GM13976 (cell line): ENCODE measurements at regions not wholly inside any gene's neighbourhood (a gene's known extent, or its start where the extent isn't known, plus 50 kb on each side); places are given as distances from the start of the nearest gene placed in this dataset.

Experiments used
- DNase-seq: peaks from one replicate; pipeline ENCODE4 v3.0.0; 2012; ENCODE audit warnings: low spot score
- in situ Hi-C: fragments of 300-500 bp; cut with MboI; formaldehyde crosslinking; loops from one replicate; pipeline ENCODE4 v1.12.0; 2022; ENCODE audit warnings: low sequenced_read_pairs, mixed read lengths, inconsistent platforms; ENCODE audit not compliant: unreplicated experiment
- TF ChIP-seq, protein P1 (sequence below): IDR thresholded peaks from 2 replicates; pipeline ENCODE4 v1.5.1; 2012; ENCODE audit warnings: borderline replicate concordance, mild to moderate bottlenecking; ENCODE audit not compliant: insufficient read depth; ENCODE audit errors: extremely low read depth, missing control alignments, control extremely low read depth

GRCh38 chr5:168198359-168198758 is 93.1 kb upstream of the WWC1 start:
- in situ Hi-C loops, result no loop called here
- DNase-seq, result no peak
- TF ChIP-seq, protein P1, sequence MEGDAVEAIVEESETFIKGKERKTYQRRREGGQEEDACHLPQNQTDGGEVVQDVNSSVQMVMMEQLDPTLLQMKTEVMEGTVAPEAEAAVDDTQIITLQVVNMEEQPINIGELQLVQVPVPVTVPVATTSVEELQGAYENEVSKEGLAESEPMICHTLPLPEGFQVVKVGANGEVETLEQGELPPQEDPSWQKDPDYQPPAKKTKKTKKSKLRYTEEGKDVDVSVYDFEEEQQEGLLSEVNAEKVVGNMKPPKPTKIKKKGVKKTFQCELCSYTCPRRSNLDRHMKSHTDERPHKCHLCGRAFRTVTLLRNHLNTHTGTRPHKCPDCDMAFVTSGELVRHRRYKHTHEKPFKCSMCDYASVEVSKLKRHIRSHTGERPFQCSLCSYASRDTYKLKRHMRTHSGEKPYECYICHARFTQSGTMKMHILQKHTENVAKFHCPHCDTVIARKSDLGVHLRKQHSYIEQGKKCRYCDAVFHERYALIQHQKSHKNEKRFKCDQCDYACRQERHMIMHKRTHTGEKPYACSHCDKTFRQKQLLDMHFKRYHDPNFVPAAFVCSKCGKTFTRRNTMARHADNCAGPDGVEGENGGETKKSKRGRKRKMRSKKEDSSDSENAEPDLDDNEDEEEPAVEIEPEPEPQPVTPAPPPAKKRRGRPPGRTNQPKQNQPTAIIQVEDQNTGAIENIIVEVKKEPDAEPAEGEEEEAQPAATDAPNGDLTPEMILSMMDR, result no peak

GRCh38 chr5:168202996-168203395 is 88.4 kb upstream of the WWC1 start:
- in situ Hi-C loops, result no loop called here
- DNase-seq, result no peak
- TF ChIP-seq, protein P1, result no peak

- TF ChIP-seq, protein P1, result no peak
- DNase-seq, result no peak
- in situ Hi-C loops, result no loop called here
These were observed 87.3 kb upstream of the WWC1 start for GRCh38 chr5:168204165-168204564.

GRCh38 chr5:168207450-168208029 is 83.9 kb upstream of the WWC1 start:
- TF ChIP-seq, protein P1, result no peak
- no peak for DNase-seq
- in situ Hi-C loops, result no loop called here

GRCh38 chr5:168209244-168209995 is 82.0 kb upstream of the WWC1 start:
- no peak for DNase-seq
- in situ Hi-C loops, result no loop called here
- TF ChIP-seq, protein P1, result no peak

DNA sequence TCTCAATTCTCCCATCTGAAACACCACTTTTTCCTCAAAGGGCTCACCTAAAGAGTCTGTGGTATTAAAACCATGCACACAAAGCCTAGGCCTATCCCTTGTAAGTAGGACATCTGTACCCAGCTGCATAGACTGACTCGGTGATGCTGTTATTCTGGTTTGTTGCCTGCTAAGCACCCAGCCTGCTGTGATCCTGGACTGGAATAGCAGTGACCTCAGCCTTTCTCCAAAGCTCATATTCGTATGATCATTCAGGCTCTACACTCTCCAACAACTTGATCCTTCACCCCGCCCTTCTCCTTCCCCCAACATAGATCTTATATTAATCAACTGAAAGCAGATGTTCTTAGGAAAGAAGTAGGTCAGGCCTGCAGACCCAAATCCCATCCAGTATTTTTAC is 81.4 kb upstream of the WWC1 start:
- in situ Hi-C loops, result loop anchor here (10.0 kb wide), 1 partner anchor 485 kb away; no protein-coding TSS in a partner anchor

More for the DNA sequence above, 81.4 kb upstream of the WWC1 start:
- no peak for DNase-seq
- TF ChIP-seq, protein P1, result no peak
